ENCODE measurements at regions not wholly inside any gene's neighbourhood (a gene's known extent, or its start where the extent isn't known, plus 50 kb on each side); places are given as distances from the start of the nearest gene placed in this dataset.
"Not testable (repeated sequence)": the region's sequence is repeated elsewhere in the genome, so short reads cannot be mapped to it uniquely, and the experiment has no call there.

DNA sequence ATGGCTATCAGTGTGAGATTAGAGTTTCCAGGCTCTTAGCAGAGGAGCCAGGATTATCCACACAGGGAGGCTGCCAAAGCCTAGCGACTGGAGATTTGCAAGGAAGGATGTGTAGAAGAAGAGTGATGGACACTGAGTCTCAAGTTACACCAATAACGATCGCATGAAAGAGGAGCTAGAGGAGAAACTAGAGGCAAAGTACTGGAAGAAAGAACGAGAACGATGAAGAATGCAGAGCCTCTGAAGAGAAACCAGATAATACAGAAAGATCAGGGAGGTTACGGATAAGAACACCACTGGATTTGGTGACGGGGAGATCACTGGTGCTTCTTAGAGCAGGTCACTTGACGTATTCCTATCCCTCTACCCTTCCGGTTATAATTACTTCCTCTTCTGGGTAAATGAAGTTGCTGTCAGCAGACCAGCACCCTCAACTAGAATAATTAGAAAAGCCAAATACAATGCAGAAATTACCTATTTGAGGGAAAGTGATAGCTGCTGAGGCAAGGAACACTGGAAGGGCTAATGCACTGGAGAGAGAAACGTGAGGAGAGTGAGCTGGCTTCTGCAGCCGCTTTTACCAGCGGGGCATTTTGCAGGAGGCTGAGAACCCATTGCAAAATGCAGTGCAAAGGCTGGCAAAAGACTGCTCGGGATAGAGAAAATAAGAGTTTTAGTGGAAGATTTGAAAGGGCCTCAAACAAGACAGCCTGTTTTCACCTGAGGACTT, 93.1 kb upstream of the HIF1A start:
- DNase-seq (ENCODE audit: low read depth): no peak

DNA sequence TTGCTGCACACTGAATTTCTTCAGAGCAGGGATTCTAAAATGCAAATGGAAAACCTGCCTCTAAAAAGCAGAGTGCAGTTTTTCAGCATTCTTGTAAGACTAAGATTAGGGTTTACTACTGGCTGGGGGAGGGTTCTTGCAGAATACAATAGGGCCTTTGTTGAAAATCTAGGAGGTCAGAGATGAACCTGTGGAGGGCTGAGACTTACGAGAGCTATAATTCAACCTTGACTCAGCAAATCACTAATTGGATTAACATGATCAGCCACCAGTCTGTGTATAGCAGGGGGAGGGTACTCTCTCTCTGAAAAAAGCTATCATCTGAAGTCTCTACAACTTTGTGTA, 92.6 kb upstream of the HIF1A start:
- no peak for DNase-seq (ENCODE audit: low read depth)

DNA sequence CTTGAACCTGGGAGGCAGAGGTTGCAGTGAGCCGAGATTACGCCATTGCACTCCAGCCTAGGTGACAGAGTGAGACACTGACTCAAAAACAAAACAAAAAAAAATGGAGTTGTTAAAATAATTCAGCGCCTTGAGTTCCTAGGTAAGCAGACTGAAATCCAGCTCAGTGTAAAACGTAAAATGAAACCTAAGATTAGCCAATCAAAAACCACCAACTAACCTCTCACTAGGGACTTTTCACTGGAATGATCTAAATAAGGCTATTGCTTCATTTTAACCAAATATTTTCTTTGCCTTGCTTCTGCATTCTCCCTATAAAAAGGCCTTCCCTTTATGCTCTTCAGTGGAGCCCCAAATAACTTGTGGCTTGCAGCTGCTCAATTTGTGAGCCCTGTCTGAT, 91.6 kb upstream of the HIF1A start:
- DNase-seq (ENCODE audit: low read depth): no peak

DNA sequence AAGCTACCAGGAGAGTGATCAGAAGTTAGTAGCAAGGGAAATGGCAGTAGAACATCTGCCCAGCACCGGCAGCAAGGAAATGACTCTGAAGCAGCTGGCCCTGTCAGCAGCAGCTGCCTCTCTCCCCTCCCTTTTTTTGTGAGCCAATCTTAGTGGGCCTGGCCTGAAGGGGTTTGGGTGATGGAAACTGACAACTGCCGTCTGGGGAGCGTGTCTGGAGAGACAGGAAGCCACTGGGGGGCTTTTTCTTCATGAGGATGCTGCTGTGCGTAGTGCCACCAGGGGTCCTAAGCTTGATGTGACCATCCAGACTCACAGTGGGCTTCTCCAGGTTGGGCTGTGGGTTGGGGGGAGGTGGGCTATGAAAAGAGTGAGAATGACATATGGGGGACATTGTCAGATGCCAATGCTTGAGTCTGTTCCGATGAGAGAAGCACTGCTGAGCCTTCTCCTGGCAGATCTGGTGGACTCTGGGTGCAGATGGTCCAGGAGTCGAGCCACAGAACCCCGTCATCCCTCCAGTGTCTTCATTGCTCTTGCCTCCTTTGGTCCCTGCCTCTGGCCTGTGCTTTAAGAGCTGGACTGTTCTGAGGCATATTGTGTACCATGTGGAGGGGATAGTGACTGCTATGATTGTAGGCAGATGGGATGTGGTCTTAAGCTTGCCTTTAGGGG, 87.6 kb upstream of the HIF1A start:
- DNase-seq (ENCODE audit: low read depth): no peak

DNA sequence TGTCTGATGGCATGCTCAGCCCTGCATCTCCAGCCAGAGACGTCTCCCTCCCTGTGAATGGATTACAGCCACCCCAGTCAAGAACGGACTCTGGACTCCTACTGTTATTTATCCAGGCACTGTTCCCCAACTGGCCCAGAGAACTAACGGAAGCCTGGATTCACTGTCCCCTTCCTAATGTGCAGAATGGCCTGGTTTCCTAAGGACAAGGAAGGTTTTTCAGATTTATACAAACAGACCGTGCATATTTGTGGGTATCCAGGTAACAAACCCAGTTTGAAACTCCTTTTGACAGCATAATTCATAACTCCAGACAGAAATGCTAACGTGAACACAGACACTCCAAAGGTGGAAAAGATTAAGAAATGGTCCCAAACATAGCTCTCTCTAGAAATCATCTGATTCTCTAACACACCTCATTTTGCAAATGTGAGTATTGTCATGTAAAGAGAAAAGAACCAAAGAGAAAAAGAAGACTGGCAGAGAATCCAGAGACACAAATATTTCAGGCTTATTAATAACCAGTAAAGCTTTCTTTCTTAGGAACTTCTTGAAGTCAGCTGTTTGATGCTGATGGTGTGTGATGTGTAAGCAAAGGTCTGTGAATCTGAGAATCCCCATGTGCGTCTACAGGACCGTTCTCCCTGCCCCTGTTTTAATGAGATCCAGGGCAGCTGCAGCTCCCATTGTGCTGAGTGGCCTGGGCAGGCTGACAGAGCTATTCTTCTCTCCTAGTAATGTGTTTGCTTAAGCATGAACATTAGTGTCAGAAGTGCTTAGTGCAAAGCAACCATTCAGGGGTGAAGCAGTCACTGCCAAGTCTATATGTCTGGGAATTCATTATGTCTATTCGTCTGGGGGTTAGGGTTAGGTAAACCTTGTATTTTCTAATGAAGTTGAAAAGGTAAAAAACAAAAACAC, 86.8 kb upstream of the HIF1A start:
- DNase-seq (ENCODE audit: low read depth): no peak

DNA sequence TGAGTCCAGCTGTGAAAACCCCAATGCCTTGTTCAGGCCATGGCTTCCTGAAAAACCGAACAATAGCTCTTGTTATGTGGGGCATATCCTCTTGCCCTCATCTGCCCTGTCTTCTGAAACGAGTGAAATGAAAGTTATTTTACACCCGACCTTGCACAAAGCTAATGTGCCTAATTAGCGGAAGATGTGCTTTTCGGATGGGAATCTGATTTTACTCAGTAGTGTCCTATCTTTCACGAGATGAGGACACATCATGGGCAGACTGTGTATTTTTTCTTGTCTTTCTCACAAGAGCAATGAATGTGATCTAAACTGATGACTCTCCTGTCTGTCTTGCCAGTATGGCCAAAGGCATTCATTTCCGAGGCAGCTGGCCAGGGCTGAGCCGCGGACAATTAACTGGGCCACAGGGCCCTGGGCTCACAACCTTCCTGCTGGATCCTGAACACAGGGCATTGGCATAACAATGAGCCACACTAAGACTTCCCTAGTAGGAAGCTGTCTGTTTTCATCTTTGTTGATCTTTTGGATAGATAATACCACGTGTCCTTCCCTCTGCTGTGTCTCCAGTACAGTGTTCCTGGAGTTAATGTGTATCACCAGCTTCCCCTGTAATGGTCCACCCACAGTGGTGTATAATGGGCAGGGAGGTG, 86.0 kb upstream of the HIF1A start:
- no peak for DNase-seq (ENCODE audit: low read depth)

DNA sequence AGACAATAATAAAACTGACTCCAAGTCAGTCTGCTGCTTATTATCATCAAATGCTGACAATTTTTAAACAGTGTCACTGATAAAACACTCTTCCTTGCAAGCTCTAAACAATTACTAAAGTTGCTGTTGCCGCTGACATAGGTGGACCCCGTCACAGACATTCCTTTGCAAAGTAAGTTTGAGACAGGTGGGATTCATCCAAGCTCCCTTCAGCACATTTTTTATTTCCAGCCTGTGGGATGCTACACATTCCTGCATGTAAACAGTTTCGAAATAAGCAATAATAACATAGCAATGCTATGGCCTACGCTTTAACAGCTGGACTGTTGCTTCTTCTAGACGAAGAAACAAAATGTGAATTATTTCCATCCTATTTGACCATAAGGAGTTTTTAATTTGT, 85.4 kb upstream of the HIF1A start:
- no peak for DNase-seq (ENCODE audit: low read depth)

DNA sequence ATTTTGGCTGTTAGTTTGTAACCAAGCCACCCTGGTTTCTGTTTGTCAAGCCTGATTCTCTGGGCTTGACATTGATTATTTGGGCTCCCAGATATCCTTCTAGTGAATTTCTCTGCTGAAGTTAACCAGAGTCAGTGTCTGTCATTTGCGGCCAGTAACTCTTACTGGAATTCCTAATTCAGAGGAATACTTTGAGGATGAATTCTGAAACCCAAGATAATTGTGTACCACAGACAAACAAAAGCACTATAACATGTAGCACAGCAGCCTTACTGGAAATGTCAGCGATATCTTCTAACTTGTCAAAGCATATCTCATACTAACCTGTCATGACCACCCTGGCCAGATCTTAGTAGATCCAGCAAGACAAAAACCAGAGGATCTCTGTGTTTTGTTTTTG, 84.4 kb upstream of the HIF1A start:
- no peak for DNase-seq (ENCODE audit: low read depth)

DNA sequence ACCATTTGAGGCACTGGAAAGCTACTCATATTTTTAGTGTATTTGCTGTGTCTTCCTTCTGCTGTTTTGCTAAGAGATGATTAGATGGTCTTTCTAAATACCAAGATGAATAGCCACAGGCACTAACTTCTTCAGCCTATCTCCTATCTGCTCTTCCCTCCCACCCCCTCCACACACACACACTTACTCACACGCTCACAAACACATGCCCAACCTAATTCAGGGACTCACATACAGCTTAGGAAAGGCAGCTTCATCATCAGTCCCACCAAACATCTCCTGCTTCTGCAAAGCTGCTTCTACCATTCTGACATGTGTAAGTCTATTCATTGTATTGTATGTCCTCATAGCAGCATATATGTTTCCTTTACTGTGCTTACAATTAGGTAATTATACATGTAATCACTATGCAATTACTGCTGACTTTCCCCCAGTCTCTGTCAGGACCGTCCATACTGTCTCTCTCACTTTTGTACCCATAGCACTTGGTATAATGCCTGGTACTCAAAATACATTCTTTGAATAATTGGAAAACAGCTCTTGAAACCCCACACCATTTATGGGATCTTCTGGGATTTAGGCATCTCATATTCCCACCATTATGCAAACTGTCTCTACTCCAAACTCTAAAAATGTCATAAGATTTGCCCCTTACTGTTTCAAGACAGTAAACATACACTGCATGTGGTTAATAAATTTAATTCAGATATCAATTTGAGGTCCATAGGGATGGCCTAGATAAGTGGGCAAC, 83.3 kb upstream of the HIF1A start:
- no peak for DNase-seq (ENCODE audit: low read depth)

DNA sequence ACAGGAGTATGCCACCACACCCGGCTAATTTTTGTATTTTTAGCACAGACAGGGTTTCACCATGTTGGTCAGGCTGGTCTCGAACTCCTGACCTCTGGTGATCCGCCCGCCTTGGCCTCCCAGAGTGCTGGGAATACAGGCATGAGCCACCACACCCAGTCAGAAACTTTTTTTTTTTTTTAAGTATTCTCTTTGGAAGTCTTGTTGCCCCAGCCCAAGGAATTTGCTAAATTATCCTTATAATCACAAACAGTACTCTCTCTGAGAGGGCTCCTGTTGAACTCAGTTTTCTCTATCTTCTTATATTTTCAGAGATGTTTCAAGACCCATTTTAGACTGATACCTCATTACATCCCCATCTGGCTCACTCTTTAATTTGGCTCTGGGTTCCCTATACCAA, 82.3 kb upstream of the HIF1A start:
- not testable (repeated sequence) for DNase-seq (ENCODE audit: low read depth)

DNA sequence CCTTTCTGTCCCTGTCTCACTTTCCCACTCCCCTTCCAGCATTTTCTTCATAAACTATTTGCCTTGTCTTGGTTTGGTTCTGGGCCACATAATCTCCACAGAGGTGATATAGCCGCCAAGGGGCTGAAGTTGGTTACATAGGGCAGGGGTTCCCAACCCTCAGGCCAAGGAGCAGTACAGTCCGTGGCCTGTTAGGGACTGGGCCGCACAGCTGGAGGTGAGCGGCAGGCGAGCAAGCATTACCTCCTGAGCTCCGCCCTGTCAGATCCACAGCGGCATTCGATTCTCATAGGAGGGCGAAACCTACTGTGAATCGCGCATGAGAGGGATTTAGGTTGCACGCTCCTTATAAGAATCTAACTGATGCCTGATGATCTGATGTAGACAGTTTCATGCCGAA, 80.6 kb upstream of the HIF1A start:
- no peak for DNase-seq (ENCODE audit: low read depth)

DNA sequence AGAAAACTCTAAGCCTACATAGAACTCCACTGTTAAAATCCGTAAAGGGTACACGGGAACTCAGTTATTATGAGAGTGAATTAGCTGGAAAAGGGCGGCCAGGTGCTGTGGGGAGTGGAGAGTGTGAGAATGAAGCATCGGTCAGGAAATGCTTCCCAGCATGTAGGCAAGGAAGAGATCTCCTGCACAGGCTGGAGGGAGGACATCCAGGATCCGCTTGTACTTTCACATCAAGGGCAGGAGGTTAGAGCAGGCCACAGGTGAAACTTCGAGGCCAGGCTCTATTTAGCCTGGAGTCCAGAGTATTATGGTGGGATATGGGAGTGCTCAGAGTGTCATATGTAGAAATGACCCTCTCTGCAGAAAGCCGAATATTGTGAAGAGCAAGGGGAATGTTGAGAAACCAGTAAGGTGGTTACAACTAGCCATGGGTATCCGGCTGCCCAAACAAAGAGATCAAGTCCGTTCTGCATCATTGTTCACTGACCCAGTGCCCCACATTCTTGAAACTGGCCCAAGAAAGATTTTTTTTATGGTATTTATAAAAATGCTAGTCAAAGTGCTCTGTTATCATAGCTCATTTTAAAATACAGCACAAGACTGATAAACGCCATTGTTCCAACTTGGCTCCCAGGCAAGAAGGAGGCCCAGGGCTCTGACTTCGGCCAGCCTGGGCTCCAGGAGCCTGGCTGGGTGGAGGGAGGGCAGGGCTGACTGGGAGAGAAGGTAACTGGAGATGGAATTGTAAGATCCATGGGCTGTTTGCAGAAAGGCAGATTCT, 79.4 kb upstream of the HIF1A start:
- DNase-seq (ENCODE audit: low read depth): no peak

DNA sequence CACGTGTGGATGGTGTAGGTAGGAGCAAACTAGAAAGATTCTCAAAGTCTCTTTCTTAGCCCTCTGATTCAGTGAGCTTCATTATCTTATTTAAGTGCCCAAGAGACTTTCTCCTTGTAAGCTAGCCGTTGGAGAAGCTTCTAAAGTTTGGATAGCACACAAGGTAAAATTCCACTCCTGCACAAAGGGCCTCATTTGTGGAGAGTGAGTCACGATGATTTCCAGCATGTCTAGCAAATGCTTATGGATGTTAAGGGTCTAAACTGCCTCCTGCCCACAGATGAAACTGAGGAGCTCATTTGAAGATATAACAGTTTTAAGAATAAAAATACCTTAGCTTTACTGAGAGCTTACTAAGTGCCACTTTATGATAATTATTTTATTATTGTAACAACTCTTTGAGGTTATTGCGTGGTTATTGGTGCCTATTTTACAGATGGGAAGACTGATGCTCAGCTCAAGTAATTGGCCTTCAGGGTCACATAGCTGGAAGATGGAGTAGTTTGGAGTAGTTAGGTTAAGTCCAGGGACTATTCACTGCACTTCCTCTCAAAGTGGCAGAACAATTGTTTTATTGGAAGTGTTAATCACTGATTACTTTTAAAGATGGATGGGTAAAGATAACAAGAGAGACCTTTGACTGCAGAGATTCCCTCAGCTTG, 78.7 kb upstream of the HIF1A start:
- DNase-seq (ENCODE audit: low read depth): peak; percentile 47

DNA sequence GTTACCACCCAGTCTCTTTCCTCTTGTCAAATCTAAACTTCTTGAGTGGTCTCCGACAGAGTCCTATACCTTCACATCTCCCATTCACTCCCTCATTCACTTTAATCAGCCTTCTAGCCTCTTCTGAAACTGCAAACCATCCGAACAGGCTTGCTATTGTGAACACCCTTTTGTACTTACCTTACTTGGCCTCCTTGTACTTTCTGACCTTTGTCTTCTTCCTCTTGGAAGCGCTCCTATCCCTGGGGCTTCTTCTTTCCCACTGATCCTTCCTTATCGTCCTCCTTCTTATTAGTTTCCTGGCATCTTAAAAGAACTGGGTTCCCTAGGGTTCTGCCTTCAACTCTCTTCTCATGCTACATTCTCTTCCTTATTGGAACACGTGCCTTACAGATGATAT, 76.9 kb upstream of the HIF1A start:
- DNase-seq (ENCODE audit: low read depth): no peak

DNA sequence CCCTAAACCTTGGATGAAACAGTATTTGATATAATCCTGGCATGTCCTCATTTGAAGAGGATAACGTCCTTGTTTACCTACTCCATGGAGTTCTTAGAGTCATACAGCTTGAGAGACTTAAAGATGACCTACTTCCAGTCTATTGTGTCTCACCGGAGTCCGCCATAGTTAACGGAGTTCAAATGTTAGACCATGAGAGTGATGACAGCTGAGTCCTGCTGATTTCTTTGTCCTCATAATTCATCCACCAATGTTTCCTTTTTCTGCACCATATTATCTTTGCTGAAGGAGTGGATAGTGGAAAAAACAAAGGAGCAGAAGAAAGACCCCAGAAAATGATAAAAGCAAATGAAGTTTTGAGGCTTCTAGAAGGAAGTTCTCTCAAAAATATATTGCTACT, 75.8 kb upstream of the HIF1A start:
- DNase-seq (ENCODE audit: low read depth): no peak

DNA sequence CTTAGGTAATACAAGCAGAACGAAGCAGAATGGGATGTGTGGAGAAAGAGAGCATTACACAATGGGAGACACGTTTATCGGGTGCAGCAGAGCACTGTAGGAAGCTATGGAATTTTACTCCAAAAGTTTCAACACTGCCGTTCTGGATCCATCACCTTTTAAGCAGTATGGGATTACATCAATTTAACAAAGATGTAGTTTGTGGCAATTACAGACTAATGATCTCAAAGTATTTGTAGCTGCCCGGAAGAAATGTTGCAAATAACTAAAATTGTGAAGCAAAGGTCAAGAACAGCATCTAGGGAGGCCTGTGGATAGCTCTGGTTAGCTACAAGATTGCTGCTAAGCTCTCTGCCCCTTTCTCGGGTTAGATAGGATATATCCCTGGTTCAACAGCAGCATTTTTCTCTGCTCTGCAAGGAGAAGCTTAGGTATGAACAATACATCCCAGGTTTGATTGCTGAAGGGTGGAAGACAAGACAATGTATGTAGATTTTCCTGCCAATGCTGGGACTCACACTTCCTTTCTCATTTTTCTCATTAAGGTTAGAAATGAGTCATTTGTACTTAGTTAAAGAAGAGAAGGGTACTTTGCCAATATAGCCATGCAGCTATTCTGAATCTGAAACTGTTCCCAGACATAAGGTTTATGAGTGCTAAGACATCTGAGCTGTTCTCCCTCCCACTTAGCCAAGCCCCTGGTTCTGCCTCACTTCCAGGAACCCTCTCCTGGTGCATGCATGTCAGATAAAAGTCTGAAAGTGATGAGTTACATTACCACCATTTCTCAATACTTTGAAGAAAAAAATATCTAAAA, 75.0 kb upstream of the HIF1A start:
- peak; percentile 93 for DNase-seq (ENCODE audit: low read depth)

DNA sequence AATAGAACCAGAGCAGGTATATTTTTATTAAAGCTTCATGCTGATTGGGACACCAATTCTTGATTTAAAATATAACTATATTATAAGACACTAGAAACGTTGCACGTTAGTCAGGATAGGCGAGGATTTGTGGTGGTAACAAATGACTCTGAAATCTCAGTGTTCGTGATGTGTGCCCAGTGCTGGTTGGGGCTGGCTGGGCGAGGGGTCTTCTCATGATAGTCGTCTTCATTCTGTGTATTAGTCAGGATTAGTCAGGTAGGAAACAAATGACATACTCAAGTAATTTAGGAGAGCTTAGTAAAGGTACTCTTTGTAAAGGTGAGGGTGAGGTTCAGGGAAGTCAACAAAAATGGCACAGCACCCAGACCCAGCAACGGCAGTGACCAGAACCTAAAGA, 73.9 kb upstream of the HIF1A start:
- DNase-seq (ENCODE audit: low read depth): no peak

DNA sequence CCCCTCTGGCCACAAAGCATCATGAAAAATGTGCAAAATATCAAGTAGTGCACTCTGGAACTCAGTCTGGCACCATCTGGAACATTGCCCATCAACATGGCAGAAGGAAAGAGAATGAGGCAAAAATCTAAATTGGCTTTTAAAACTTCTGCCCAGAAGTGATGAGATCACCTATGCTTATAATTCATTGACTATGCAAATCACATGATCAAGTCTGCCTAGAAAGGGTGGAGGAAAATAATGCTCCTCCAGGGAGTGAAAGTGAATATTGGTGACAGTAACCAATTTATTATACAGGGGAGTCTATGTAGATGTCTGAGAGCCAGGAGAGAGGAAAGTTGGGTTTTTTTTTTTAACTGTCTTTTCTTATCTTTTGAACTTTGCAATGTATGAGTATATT, 73.3 kb upstream of the HIF1A start:
- no peak for DNase-seq (ENCODE audit: low read depth)

DNA sequence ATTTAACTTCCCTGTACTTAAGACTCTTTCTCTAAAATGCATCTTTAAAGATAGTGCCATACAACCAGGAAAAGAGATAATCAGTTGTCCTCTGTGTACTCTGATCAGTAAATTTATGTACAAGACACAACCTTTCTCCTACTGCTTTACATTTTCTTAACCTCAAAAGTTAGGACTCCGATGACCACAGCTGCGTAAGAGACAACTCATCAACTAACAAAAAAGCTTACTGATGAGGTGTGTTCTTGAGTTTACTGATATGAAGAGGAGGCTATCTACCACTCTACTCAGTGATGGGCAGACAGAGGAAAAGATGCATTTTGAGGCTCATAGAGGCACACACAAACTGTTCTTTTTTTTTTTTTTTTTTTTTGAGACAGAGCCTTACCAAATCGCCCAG, 71.4 kb upstream of the HIF1A start:
- no peak for DNase-seq (ENCODE audit: low read depth)

DNA sequence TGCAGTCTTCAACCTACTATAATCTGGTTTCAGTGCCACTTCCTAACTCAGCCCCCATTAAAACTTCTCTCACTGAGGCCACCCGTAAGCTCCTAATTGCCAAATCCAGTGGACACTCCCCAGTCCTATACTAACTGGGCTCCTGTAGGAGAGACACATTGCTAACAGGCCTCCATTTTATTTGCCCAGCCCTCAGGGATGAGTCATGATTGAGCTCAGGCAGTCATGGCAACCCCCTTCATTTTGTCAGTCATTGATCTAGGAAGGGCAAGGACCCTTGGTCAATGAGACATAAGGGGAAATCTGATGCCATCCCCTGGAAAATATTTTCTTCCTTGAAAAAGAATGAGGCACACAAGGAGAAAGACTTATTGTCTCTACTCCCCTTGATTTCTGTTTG, 70.1 kb upstream of the HIF1A start:
- no peak for DNase-seq (ENCODE audit: low read depth)

All from GM04504 (cell line).